HG02678 (cell line): ENCODE measurements at regions not wholly inside any gene's neighbourhood (a gene's known extent, or its start where the extent isn't known, plus 50 kb on each side); places are given as distances from the start of the nearest gene placed in this dataset.
A peak's percentile ranks its signal among the peaks of the same experiment; 100 is the strongest.
"Not testable (repeated sequence)": the region's sequence is repeated elsewhere in the genome, so short reads cannot be mapped to it uniquely, and the experiment has no call there.

Experiments
- ATAC-seq: cut with Tn5 transposase; IDR thresholded peaks from one replicate; pipeline ENCODE4 v1.9.1; 2021; ENCODE audit warnings: mild to moderate bottlenecking, moderate library complexity; ENCODE audit not compliant: unreplicated experiment

DNA sequence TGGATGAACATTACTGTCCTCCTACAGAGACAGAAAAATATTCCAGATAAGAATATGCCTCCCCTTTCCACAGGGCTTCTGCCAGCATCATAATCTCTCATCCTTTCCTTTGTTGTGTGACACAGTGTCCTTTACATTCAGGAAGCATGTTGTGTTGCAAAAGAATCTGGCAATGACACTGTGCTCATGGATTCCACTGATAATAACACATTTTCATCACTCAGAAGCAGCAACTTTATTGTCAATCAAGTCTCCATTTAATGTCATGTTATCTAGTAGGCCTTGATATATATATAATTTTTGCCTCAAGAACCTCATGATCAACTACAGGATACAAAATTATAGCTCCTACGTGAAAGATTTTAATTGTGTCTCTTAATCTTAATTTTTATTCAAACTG lies 833.9 kb downstream of the FSTL5 start:
- ATAC-seq = no peak

DNA sequence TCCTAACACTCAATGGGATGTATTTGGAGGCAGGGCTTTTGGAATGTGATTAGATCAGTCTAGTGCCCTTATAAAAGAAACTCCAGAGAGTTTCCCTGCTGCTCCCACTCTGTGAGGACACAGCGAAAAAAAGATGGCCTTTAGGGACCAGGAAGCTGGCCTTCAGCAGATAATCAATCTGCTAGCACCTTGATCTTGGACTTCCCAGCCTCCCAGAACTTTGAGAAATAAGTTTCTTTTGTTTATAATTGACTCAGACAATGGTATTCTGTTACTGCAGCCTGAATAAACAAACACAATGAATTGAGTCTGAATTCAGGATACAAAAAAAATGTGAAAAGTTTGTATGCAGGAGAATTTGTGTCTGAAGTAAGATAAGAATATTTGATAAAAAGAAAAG lies 842.1 kb downstream of the FSTL5 start:
- no peak for ATAC-seq

DNA sequence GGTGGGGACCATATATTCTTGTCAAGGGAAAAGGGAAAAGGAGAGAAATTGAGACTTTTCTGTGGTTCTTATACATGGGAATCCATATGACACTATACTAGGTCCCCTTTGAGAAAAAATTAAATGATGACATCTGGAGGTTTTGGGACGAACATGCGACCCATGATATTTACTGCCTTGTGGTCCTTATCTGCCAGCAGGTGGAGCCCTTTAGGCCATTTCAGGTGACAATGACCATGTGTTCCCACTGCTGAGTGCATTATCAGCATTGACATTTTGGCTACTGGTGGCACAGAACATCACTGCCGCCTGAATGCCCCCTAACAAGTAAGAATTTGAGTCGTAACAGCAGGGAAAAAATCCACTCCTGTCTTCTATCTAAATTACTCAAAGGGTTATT lies 843.4 kb downstream of the FSTL5 start:
- ATAC-seq = peak; percentile 75

DNA sequence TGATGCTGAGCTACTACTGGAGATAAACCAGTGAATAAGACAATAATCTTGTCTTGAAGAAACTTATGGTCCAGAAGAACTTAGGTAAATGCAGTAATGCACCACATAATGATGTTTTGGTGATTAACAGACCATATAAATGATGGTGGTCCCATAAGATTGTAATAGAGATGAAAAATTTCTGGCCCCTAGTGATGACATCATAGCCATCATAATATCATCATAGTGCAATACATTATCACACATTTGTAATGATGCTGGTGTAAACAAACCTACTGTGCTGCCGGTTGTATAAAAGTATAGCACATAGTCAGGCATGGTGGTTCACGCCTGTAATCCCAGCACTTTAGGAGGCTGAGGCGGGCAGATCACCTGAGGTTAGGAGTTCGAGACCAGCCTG lies 846.8 kb downstream of the FSTL5 start:
- no peak for ATAC-seq

DNA sequence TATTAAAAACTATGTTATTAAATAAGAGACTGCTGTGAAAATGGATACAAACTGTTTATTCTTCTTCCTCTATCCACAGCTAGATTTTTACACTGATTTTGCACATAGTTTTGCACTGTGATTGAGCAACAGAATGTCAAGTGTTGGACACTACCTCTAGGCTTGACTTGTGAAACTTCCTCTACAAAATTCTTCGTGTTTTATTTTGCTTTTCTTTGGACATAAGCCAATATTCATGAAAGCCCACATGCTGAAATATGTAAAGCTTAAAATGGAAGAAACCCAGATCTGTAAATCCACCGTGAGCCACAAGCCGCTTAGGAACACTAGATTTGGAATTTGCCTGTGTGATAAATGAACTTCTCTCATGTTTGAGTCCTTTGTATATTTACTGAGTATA lies 849.4 kb downstream of the FSTL5 start:
- no peak for ATAC-seq

DNA sequence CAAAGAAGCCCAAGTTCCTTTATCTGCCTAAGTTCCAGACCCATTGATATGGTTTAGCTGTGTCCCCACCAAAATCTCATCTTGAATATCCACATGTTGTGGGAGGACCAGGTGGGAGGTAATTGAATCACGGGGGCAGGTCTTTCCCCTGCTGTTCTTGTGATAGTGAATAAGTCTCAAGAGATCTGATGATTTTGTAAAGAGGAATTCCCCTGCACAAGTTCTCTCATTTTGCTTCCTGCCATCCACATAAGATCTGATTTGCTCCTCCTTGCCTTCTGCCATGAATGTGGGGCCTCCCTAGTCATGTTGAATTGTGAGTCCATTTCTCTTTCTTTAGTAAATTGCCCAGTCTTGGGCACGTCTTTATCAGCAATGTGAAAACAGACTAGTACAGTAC lies 860.2 kb downstream of the FSTL5 start:
- ATAC-seq = no peak

DNA sequence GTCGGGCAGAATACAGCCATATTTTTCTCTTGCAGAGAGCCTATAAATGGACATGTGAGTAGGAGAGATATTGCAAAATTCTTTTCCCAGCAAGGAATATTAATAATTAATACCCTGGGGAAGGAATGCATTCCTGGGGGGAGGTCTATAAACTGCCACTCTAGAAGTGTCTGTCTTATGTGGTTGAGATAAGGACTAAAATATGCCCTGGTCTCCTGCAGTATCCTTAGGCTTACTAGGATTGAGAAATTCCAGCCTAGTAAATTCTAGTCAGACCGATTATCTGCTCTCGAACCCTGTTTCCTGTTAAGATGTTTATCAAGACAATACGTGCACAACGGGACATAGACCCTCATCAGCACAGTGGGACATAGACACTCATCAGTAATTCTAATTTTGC lies 872.6 kb downstream of the FSTL5 start:
- no peak for ATAC-seq

DNA sequence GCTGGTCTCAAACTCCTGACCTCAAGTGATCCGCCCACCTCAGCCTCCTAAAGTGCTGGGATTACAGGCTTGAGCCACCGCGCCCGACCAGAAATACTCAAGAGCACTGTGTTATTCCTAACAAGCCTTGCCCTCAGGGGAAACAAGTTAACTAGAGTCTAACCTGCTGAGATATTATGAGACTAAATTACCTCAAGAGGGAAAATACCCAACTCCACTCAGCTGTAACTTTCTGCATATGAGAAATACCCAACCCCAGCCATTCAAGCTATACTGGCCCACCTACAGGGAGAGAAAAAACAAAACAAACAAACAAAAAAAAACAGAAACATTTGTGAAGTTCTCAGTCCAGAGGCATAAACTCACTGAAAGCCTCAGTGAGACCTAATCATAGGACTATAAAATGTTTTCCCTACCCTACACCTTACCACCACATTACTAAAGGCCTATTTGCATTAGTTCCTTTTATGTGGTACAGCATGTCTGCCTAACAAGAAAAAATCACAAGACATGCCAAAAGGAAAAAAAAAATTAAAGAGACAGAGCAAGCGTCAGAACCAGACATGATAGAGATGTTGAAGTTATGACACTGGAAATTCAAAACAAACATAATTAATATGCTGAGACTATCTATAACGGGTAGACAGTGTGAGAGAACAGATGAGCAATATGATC lies 876.0 kb downstream of the FSTL5 start:
- ATAC-seq = peak; percentile 53

DNA sequence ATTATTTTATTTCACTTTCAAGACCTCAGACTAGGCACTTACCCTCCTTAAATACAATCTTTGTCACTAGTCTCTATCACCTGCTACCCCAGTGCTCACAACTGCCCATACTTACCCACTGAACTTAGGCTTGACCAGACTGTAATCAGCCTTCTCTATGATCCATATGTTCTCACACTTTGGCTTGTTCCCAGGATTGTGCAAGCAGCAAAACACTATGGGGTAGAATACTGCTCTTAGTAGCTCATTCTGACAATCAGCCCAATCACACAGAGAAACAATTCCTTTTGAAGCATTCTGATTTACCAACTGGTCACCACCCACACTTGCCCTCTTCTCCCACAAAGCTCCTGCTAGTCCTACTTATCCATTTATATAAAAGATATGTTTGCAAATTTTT lies 878.3 kb downstream of the FSTL5 start:
- no peak for ATAC-seq

DNA sequence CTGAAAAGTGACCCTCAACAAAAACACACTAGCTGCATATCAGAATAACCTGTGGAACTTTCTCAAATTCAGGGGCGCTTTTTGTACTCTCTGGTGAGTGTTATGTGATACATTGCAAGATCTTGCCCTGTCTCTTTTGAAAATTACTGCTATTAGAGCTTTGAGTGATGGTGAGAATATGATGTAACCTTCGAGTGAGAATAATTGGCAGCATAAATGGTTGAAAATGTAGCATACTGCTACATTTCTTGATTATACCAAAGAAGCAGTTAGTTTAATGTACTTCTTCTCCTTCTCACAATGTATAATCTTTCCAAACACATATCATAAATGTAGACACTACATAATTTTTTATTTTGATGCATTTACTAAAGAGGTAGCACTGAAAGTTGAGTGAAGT lies 882.9 kb downstream of the FSTL5 start:
- no peak for ATAC-seq

DNA sequence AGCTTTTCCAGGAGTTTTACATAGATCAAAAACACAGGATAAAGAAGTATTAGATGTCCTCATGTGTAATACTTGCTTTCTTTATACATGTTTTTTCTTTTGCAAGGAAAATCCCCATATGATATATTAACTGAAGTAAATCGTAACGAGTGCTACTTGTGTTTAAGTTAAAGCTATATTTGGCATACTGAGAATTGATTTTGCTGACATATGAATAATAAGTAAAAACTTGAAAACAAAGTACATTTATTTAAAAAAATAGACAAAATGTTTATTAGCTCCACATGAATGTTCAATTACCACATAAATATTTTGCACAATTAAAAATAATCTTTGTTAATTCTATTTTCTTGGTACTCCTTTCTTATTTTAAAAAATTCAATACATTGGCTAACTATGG lies 884.7 kb downstream of the FSTL5 start:
- no peak for ATAC-seq

DNA sequence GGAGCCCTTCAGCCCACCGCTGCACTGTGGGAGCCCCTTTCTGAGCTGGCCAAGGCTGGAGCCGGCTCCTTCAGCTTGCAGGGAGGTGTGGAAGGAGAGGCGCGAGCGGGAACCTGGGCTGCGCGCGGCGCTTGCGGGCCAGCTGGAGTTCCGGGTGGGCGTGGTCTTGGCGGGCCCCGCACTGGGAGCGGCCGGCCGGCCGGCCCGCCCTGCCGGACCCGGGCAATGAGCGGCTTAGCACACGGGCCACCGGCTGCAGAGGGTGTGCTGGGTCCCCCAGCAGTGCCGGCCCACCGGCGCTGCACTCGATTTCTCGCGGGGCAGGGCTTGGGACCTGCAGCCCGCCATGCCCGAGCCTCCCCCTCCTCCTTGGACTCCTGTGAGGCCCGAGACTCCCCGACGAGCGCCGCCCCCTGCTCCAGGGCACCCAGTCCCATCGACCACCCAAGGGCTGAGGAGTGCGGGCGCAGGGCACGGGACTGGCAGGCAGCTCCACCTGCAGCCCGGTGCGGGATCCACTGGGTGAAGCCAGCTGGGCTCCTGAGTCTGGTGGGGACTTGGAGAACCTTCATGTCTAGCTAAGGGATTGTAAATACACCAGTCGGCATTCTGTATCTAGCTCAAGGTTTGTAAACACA lies 886.5 kb downstream of the FSTL5 start:
- ATAC-seq = not testable (repeated sequence)

DNA sequence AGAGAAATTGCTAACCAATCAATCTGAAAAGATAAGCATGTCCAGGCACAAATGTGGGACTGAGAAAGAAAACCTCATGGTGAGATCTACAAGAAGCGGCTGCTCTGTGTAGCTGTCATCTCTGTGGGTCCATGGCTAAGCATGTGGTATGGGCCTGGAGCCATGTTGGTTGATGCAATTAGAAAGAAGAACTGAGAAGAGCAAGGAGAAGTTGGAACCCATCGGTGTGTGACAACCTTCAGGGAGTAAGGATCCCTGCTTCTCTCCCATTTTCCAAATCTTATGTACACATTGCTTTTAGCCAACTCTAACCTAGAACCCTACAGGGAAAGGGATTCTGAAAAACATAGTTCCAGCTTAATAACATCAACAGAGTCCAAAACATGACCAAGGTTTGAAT lies 890.2 kb downstream of the FSTL5 start:
- ATAC-seq = no peak

DNA sequence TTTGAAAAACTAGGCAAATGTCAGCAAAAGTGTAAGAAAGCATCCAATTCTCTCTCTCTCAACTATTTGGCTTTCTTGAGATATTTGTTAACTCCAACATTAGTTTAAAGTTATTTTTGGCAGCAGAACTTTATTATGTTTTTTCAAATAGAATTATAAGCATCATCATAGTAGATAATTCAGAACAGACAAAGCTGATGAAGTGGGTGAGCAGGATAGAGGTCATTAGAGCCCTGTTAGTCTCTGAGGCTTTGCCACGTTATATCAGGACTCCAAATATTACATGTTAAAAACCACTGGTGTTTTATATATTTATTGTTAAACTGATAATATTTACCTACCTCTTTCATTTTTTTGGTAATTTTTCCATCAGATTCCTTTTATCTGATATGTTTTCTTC lies 903.0 kb downstream of the FSTL5 start:
- ATAC-seq = no peak

DNA sequence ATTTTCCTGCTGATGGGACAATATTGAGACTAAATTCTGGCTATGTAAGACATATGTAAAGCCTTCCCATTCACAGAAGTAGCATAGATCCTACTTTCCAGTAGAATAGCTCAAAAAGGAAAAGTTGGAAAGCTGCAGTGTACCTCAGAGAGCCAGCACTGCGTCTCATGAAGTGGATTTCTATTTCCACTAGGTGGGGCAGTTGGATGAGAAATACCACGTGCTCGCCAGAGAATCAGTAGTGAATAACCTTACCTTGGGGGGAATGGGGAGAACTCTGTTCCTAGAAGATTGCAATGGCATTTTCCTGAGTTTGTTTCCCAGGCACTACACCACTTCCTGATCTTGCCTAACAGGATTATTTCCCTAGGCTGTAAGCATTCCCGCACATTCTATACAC lies 907.1 kb downstream of the FSTL5 start:
- no peak for ATAC-seq

DNA sequence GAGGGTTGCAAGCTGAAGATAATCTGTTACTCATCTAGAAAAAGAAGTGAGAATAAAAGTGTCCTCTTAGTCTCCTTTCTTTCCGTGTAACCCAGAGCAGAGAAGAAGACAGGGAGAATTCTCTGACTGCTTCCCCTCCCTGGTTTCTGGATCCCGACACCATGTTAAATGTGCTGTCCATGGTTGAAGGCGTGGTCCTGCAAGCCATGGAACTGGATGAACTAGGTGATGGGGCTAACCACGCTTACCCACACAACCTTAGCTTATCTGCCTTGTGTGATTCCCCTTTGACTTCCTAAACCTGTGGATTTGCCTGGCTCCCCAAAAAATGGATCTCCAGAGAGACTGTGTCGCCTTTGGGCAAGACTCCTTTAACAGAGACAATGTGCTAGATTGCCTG lies 907.6 kb downstream of the FSTL5 start:
- no peak for ATAC-seq

DNA sequence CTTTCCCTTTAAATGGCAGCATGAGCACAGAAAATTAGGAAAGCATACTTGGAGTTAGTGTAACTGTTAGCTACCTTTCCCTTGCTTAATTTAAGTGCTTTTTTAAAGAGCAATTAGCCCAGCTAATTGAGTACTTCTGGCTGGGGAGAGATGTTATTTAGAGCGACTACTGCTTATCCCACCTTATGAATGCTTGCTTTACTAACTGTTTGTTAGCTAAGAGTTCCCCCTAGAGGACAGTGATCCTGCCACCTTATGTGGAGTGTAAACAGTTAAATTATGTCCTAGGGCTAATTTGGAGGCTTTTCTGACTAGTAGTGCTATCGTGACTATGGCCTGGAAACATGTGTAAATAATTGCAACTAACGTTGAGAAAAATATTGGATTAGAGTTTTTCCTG lies 909.4 kb downstream of the FSTL5 start:
- ATAC-seq = no peak

DNA sequence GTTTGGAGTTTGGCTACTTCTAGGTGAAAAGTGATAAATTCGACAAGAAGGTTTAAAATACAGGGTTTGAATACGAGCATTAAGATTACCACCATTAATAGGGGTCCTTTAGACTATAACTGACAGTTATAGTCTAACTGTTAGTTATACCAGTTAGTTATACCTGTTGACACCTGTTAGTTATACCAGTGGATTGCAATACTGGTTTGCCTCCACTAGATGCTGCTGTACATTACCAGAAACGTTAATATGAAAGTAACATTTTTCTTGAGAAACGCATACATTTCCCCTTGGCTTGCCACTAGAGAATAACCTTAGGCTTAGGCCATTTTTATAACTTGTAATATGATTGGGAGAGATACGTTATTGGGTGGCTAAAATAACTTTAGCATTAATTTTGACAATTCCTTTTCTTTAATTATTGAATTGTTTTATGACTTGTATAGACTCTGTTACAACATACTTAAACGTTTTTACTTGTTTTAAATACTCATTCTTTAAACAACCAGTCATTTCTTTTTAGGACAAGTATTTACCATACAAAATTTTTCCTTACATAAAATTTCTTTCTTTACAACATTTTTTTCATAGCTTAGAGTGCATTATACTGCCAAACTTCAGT lies 911.2 kb downstream of the FSTL5 start:
- ATAC-seq = peak; percentile 73

DNA sequence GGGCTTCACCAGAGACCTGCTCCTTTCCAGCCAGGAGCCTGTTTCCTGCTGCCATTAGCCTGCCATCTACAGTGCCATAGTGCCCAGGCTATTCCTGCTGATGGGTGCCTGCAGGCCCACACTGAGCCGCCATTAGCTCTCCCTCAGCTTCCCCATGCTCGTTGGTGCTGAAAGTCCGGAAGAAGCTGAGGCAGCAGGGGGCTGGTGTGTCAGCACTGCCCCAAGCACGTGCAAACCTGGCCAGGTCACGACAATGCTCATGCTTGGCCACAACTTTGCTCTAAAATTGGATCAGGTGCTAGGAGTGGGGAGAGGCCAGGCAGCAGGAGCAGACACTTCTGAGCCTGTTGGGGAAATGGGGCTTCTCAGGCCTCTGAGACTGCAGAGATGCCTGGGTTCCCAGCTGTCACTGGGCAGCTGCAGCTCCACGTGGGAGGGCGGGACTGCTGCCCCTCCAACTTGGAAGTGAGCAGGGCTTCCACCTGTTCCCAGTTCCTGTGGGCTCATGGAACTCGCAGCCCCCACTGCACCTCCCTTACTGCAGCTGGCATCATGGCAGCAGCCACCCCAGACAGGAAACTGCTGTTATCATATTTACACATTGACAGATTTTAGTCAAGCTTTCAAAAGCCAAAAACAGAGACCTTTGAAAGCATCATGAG lies 913.9 kb downstream of the FSTL5 start:
- ATAC-seq = no peak

DNA sequence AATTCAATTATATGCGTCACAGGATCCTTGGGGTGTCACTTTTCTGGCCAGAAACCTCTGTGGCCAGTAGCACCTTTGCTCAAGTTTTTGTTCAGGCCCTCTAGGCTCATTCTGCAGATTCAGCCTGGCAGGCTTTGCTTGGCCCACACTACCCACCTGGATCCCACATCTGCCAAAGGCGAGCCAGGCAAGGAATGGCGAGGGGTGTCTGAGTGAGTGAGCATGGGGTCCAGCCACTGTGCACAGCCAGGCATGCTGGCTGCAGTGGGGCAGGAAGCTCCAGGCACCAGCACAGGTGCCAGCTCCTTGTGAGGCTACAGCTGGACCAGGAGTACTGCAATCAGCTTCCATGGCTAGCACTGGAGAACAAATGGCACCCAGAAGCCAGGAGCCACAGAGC lies 914.9 kb downstream of the FSTL5 start:
- ATAC-seq = no peak

DNA sequence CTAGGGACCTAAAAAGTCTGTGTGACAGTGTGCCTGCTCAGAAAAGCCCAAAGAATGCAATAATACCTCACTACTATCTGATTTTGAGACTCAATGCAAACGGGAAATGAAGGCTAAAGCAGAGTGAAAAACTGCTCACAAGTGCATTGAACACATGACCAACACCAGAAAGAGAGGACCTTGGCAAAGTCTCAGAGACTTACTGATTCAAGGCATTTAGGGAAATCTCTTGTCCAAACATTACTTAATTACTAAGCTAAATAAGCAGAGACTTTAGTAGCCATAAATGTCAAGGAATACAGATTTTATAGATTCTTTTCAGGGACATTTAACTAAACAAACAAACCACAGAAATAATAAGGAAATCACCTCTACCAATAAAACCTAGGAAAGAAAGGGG lies 916.0 kb downstream of the FSTL5 start:
- ATAC-seq = no peak

DNA sequence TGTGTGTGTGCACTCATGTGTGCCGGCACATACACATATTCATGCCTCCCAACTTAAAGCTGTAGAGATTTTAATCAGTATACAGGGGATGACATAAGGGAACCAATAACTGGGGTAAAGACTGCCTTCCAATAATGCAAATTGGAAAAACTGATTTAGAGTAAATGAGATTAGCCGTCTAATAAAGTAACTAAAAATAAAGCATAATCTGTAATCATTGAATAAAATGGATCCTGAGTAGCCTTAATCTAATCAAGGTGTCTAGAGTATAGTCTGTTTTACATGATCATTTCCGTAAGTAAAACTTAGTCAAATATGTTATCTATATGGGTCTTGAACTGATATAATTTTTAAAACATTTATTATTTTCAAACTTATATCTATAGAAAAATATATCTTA lies 925.8 kb downstream of the FSTL5 start:
- ATAC-seq = no peak
